VCaP (cell line): ENCODE measurements at regions not wholly inside any gene's neighbourhood (a gene's known extent, or its start where the extent isn't known, plus 50 kb on each side); places are given as distances from the start of the nearest gene placed in this dataset.

Experiments used
- H3K27ac ChIP-seq: fragments of 450-650 bp; 2 replicates; pipeline ENCODE4 v1.5.1; 2017
- CTCF ChIP-seq: fragments of 450-650 bp; conservative IDR thresholded peaks from 2 replicates; pipeline ENCODE4 v1.5.1; 2017; ENCODE audit warnings: mild to moderate bottlenecking, moderate library complexity

GRCh38 chr9:129472651-129473102, 148.2 kb downstream of the C9orf50 start:
- TF ChIP-seq CTCF, result no peak
- no peak overlapping the region for H3K27ac ChIP-seq

- no peak overlapping the region for H3K27ac ChIP-seq
These were observed 149.5 kb downstream of the C9orf50 start for GRCh38 chr9:129471201-129472019.

GRCh38 chr9:129469988-129470316, 150.9 kb downstream of the C9orf50 start:
- TF ChIP-seq CTCF, result no peak

More at GRCh38 chr9:129471201-129472019, 149.5 kb downstream of the C9orf50 start:
- TF ChIP-seq CTCF, result no peak

GRCh38 chr9:129469188-129469987, 151.5 kb downstream of the C9orf50 start:
- H3K27ac ChIP-seq, result no peak overlapping the region
- TF ChIP-seq CTCF, result no peak

More at GRCh38 chr9:129469988-129470316, 150.9 kb downstream of the C9orf50 start:
- H3K27ac ChIP-seq, result no peak overlapping the region

- H3K27ac ChIP-seq, result no peak overlapping the region
- no peak for TF ChIP-seq CTCF
These were observed 152.9 kb downstream of the C9orf50 start for GRCh38 chr9:129467739-129468666.

- H3K27ac ChIP-seq, result no peak overlapping the region
- no peak for TF ChIP-seq CTCF
These were observed 153.8 kb downstream of the C9orf50 start for GRCh38 chr9:129467004-129467588.
